ENCODE measurements at regions not wholly inside any gene's neighbourhood (a gene's known extent, or its start where the extent isn't known, plus 50 kb on each side); places are given as distances from the start of the nearest gene placed in this dataset.

GRCh38 chr4:10180603-10180926, 64.0 kb upstream of the WDR1 start:
- Histone ChIP-seq H3K36me3 (ENCODE audit: control insufficient read depth in 2 of 2, insufficient read depth in 2 of 2, low read length in 1 of 2) (no peaks in the 10 kb centered on the region), H3K4me1 (ENCODE audit: control insufficient read depth, insufficient read depth, low read length) (peaks cover 7% of the 10 kb centered on the region; the same call in 1 of the 2 replicates), H4K20me1 (ENCODE audit: control insufficient read depth, insufficient read depth) (no peaks in the 10 kb centered on the region), H3K9me3 (replicated peaks; ENCODE audit: control insufficient read depth, insufficient read depth, low read length) (no peaks in the 10 kb centered on the region; the same call in 2 of the 3 replicates), H3K9ac (ENCODE audit: control insufficient read depth, insufficient read depth, low read length) (no peak overlapping the region), H3K79me2 (ENCODE audit: control insufficient read depth, insufficient read depth, low read length) (no peaks in the 10 kb centered on the region), H3K27ac (ENCODE audit: control insufficient read depth, insufficient read depth) (no peak overlapping the region), H2AFZ (ENCODE audit: control insufficient read depth, low read depth, low read length) (no peak overlapping the region), H3K27me3 (replicated peaks in 1 of 2; ENCODE audit: control insufficient read depth in 2 of 2, insufficient read depth in 2 of 2, low read length in 1 of 2) (no peaks in the 10 kb centered on the region), H3K4me2 (ENCODE audit: control insufficient read depth, insufficient read depth) (no peak overlapping the region), H3K4me3 (no peak overlapping the region)
- RAD21 ChIA-PET (ENCODE audit: unreplicated experiment) = no interaction called here
- no peak for ATAC-seq
- no peak for DNase-seq (ENCODE audit: low read depth, low spot score)
- 36% methylated on average over 1 of the region's 1 CpG for WGBS (ENCODE audit: insufficient coverage, insufficient replicate concordance, low lambda C conversion rate, missing lambda C conversion rate)
- POLR2A ChIA-PET = no interaction called here
- CTCF ChIA-PET = no interaction called here
- in situ Hi-C loops (cut with MboI) (no loop called here), intact Hi-C loops (cut with micrococcal nuclease; ENCODE audit: unreplicated experiment) (no loop called here)
- no TSS peak for BruUV-seq (replicated peaks)
- FAIRE-seq = no peak
- peak; percentile 9; the same call in 1 of the 2 replicates for TF ChIP-seq RUNX3 (IDR thresholded peaks at IDR 0.05; ENCODE audit: low read length)
- no peak for TF ChIP-seq FOXM1 (IDR thresholded peaks at IDR 0.05; ENCODE audit: low read depth, low read length)
- SMC1A ChIA-PET (ENCODE audit: uncharacterized antibody, unreplicated experiment) = no interaction called here

GRCh38 chr4:10179957-10180602, 63.5 kb upstream of the WDR1 start:
- TF ChIP-seq NFYA (IDR thresholded peaks at IDR 0.05; ENCODE audit: borderline replicate concordance, low read depth, low read length) = no peak
- no peaks in the 10 kb centered on the region for H3K36me3 ChIP-seq (ENCODE audit: control insufficient read depth in 2 of 2, insufficient read depth in 2 of 2, low read length in 1 of 2)
- no peaks in the 10 kb centered on the region; the same call in 2 of the 3 replicates for H3K9me3 ChIP-seq (replicated peaks; ENCODE audit: control insufficient read depth, insufficient read depth, low read length)
- H3K27ac ChIP-seq (ENCODE audit: control insufficient read depth, insufficient read depth) = no peak overlapping the region
- CTCF ChIA-PET = no interaction called here
- no peak overlapping the region for H3K4me2 ChIP-seq (ENCODE audit: control insufficient read depth, insufficient read depth)
- H3K79me2 ChIP-seq (ENCODE audit: control insufficient read depth, insufficient read depth, low read length) = no peaks in the 10 kb centered on the region
- H4K20me1 ChIP-seq (ENCODE audit: control insufficient read depth, insufficient read depth) = no peaks in the 10 kb centered on the region
- no peak overlapping the region for H3K4me3 ChIP-seq
- no TSS peak for BruUV-seq (replicated peaks)
- H2AFZ ChIP-seq (ENCODE audit: control insufficient read depth, low read depth, low read length) = no peak overlapping the region
- H3K4me1 ChIP-seq (ENCODE audit: control insufficient read depth, insufficient read depth, low read length) = peaks cover 7% of the 10 kb centered on the region; the same call in 1 of the 2 replicates
- no peak overlapping the region for H3K9ac ChIP-seq (ENCODE audit: control insufficient read depth, insufficient read depth, low read length)
- WGBS (ENCODE audit: insufficient coverage, insufficient replicate concordance, low lambda C conversion rate, missing lambda C conversion rate) = 44% methylated on average over 4 of the region's 4 CpGs
- RAD21 ChIA-PET (ENCODE audit: unreplicated experiment) = no interaction called here
- no peak for FAIRE-seq
- H3K27me3 ChIP-seq (replicated peaks in 1 of 2; ENCODE audit: control insufficient read depth in 2 of 2, insufficient read depth in 2 of 2, low read length in 1 of 2) = no peaks in the 10 kb centered on the region
- intact Hi-C loops (cut with micrococcal nuclease; ENCODE audit: unreplicated experiment) (no loop called here), in situ Hi-C loops (cut with MboI) (no loop called here)
- POLR2A ChIA-PET = no interaction called here
- SMC1A ChIA-PET (ENCODE audit: uncharacterized antibody, unreplicated experiment) = no interaction called here
- ATAC-seq = no peak
- no peak for DNase-seq (ENCODE audit: low read depth, low spot score)
